HT-29 (cell line): ENCODE measurements at regions not wholly inside any gene's neighbourhood (a gene's known extent, or its start where the extent isn't known, plus 50 kb on each side); places are given as distances from the start of the nearest gene placed in this dataset.
A peak's percentile ranks its signal among the peaks of the same experiment; 100 is the strongest.

Experiments
- DNase-seq: peaks from one replicate; pipeline ENCODE4 v3.0.0-alpha.2; 2015; ENCODE audit warnings: low spot score

- DNase-seq = no peak
Measured at GRCh38 chr3:124177071-124177470, 185.1 kb upstream of the ROPN1 start.

DNA sequence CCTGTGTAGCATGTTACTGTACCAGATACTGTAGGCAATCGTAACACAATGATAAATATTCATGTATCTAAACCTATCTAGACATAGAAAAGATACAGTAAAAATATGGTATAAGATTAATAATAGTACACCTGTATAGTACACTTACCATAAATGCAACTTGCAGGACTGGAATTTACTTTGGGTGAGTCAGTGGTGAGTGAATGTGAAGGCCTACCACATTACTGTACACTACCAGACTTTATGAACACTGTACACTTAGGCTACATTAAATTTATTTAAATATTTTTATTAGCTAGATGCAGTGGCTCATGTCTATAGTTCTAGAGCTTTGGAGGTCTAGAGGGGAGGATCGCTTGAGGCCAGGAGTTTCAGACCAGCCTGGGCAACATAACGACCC, 186.6 kb upstream of the ROPN1 start:
- no peak for DNase-seq

GRCh38 chr3:124200407-124200806, 208.5 kb upstream of the ROPN1 start:
- DNase-seq = no peak

GRCh38 chr3:124201226-124201625, 209.3 kb upstream of the ROPN1 start:
- no peak for DNase-seq

- DNase-seq = no peak
Measured at GRCh38 chr3:124201786-124202185, 209.9 kb upstream of the ROPN1 start.

GRCh38 chr3:124202754-124203153, 210.8 kb upstream of the ROPN1 start:
- DNase-seq = no peak

DNA sequence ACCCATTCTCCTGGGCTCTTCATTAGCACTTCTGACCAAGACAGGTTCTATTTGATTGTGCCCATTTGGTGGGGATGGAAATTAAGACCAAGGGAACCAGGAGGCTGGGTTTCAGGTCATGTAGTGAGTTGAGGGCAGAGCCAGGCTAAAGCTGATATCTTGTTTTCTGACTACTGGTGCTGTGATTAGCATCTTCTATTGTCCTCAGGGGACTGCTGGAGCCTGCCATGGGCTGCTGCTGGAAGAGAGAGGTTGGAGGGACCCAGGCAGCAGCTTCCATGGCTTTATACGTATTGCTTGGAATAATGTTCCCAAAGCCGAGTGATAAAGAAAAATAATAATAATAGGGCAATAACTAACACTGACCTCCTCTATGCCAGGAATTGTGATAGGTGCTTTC, 211.4 kb upstream of the ROPN1 start:
- no peak for DNase-seq

GRCh38 chr3:124206225-124207055, 214.5 kb upstream of the ROPN1 start:
- DNase-seq = no peak

GRCh38 chr3:124207077-124207476, 215.2 kb upstream of the ROPN1 start:
- no peak for DNase-seq

- DNase-seq = no peak
Measured at GRCh38 chr3:124207873-124208485, 216.1 kb upstream of the ROPN1 start.

- no peak for DNase-seq
Measured at GRCh38 chr3:124209426-124209825, 217.5 kb upstream of the ROPN1 start.

DNA sequence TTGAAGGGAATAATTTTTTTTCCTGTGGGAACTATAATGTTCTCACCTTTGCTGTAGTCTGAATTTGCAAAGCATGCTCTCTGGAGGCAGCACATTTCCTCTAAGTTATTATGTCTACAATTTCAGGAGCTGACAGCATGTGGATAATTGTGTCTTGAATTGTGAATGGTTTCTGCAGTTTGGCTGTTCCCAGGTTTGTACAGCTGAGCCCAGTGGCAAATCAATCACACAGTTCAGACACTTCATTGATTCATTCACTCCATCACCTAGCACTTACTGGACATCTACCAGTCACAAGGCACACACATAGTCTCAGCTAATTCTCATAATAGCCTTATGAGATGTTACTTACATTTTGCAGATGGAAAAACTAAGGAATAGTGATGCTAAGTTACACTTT, 219.0 kb upstream of the ROPN1 start:
- no peak for DNase-seq

GRCh38 chr3:124213641-124214040, 221.7 kb upstream of the ROPN1 start:
- no peak for DNase-seq

- peak; percentile 82 for DNase-seq
Measured at GRCh38 chr3:124217542-124217941, 225.6 kb upstream of the ROPN1 start.

GRCh38 chr3:124221422-124221821, 229.5 kb upstream of the ROPN1 start:
- no peak for DNase-seq

DNA sequence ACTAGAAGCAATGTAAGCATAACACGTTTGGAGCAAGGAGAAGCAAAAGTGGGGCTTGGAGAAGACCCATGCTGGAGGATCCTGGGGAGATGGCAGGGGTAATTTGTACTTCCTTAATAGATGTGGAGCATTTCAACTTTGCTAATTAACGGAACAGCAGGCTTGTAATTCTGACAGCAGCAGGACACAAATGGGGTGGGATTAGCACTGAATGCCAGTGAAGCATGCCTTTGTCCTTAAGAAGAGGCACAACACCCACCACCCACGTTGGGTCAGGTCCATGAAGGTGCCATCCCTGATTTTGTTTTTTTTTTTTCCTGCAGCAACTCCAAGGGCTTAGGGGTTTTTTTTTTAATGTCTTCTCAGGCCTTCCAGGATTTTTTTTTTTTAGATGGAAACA, 231.9 kb upstream of the ROPN1 start:
- no peak for DNase-seq

GRCh38 chr3:124227150-124227630, 235.3 kb upstream of the ROPN1 start:
- no peak for DNase-seq

GRCh38 chr3:124229420-124229819, 237.5 kb upstream of the ROPN1 start:
- DNase-seq = no peak

GRCh38 chr3:124229836-124230235, 237.9 kb upstream of the ROPN1 start:
- DNase-seq = no peak

DNA sequence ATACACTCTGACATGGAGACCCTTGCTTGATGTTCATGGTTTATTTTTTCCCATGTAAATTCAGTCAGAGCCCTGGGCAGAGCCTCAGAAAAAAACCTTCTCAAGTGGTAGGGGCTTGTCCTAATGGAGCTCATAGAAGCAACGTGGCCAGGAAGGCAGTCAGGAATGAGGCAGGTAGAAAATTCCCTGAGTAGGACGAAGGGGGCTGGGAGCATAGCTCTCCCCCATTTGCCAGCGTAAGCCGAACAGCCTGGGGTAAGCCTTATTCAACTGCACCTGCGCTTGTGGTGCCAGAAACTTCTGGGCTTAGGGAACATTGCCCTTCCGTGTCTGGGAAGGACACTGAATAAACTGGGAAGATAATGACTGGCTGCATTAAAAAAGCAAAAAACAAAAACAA, 238.5 kb upstream of the ROPN1 start:
- no peak for DNase-seq

DNA sequence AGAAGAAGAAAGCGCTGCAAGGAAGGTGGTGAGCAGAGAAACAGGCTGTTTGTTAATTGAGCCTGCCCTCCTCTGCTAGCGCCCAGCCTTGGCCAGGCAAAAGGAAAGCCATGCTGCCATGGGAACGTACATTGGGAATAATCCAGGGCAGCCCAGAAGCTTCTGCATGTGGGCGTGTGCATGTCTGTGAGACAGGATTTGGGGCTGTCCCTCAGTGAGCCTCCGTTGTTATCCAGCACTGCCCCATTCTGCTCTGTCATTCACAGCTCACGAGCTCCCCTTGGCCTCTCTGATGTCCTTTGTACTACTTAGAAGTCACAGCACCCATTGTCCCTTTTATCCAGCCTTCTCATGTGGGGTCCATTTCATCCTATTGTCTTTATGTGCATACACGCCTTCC, 239.1 kb upstream of the ROPN1 start:
- DNase-seq = no peak

DNA sequence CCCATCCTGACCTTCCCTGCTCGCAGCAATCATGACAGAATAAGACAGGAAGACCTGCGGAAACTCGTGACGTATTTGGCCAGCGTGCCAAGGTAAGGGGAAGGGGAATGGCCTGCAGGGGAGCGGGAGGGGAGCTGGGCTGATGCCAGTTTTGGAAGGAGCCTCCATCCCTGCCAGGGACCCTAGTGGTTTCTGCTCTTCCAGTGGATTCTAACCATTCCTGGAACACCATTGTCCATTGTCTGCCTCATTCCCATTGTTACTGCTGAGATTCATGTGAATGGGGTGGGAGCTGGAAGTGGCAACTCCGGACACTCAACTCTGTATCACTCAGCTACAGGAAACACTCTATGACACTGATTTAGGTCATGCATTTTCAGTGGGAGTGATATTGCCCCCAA, 242.9 kb upstream of the ROPN1 start:
- no peak for DNase-seq

GRCh38 chr3:124235446-124235845, 243.5 kb upstream of the ROPN1 start:
- no peak for DNase-seq
